PFSK-1 (cell line): ENCODE measurements at regions not wholly inside any gene's neighbourhood (a gene's known extent, or its start where the extent isn't known, plus 50 kb on each side); places are given as distances from the start of the nearest gene placed in this dataset.

Source experiments
- FOXP2 ChIP-seq: optimal IDR thresholded peaks from 2 replicates; pipeline ENCODE3; 2011; ENCODE audit warnings: borderline replicate concordance, control low read depth, inconsistent platforms; ENCODE audit not compliant: insufficient read depth; ENCODE audit errors: extremely low read length, extremely low read depth
- POLR2AphosphoS5 ChIP-seq: IDR thresholded peaks from 2 replicates; pipeline ENCODE4 v1.6.1; 2012; ENCODE audit warnings: low read depth, mild to moderate bottlenecking, control low read depth, low read length, moderate library complexity
- SIN3A ChIP-seq: IDR thresholded peaks from 2 replicates; pipeline ENCODE4 v1.6.1; 2012; ENCODE audit warnings: mild to moderate bottlenecking, low read length, moderate library complexity, borderline replicate concordance; ENCODE audit not compliant: insufficient read depth
- TAF1 ChIP-seq: IDR thresholded peaks from 2 replicates; pipeline ENCODE4 v1.6.1; 2012; ENCODE audit warnings: low read length, control low read depth, borderline replicate concordance; ENCODE audit not compliant: insufficient read depth
- TF ChIP-seq, protein P1 (sequence below), 2 experiments: IDR thresholded peaks; 2 replicates each; pipeline versions ENCODE4 v1.6.1 to v1.8.0; 2011 to 2012; ENCODE audit warnings: low read depth in 2 of 2, low read length in 2 of 2, control low read depth in 1 of 2, inconsistent platforms in 1 of 2, mild to moderate bottlenecking in 1 of 2, moderate library complexity in 1 of 2; ENCODE audit not compliant: insufficient read depth in 1 of 2

DNA sequence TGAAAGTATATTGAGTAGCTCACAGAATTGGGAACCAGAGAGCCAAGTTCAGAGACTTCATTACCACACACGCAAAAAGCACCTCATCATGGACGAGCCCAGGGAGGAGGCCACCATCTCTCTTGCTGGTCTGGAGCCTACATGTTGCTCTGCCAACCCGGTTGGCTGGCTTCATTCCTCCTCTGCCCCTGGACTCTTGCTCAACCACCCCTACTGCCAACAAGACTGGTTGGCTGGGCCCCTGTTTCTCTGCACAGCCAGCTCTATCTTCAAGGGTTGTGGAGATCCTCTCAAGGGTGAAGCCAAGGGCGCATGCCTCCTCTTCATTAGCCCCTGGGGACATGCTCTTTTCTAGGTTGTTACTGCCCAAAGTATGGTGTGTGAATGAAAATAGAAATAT lies 142.7 kb downstream of the JCAD start:
- TF ChIP-seq SIN3A (no peak), POLR2AphosphoS5 (no peak), TAF1 (no peak), FOXP2 (no peak)
- TF ChIP-seq, protein P1, sequence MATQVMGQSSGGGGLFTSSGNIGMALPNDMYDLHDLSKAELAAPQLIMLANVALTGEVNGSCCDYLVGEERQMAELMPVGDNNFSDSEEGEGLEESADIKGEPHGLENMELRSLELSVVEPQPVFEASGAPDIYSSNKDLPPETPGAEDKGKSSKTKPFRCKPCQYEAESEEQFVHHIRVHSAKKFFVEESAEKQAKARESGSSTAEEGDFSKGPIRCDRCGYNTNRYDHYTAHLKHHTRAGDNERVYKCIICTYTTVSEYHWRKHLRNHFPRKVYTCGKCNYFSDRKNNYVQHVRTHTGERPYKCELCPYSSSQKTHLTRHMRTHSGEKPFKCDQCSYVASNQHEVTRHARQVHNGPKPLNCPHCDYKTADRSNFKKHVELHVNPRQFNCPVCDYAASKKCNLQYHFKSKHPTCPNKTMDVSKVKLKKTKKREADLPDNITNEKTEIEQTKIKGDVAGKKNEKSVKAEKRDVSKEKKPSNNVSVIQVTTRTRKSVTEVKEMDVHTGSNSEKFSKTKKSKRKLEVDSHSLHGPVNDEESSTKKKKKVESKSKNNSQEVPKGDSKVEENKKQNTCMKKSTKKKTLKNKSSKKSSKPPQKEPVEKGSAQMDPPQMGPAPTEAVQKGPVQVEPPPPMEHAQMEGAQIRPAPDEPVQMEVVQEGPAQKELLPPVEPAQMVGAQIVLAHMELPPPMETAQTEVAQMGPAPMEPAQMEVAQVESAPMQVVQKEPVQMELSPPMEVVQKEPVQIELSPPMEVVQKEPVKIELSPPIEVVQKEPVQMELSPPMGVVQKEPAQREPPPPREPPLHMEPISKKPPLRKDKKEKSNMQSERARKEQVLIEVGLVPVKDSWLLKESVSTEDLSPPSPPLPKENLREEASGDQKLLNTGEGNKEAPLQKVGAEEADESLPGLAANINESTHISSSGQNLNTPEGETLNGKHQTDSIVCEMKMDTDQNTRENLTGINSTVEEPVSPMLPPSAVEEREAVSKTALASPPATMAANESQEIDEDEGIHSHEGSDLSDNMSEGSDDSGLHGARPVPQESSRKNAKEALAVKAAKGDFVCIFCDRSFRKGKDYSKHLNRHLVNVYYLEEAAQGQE (IDR thresholded peaks at IDR 0.05; ENCODE audit: insufficient read depth in 1 of 2, low read depth in 2 of 2, low read length in 2 of 2): no peak
